Neural progenitor cell (in vitro differentiated cells): ENCODE measurements at regions not wholly inside any gene's neighbourhood (a gene's known extent, or its start where the extent isn't known, plus 50 kb on each side); places are given as distances from the start of the nearest gene placed in this dataset.

Experiments
- EZH2 ChIP-seq: fragments of 200-600 bp; sonication (generic); IDR thresholded peaks from 2 replicates; pipeline ENCODE4 v1.6.1; 2017; ENCODE audit warnings: antibody characterized with exemption, mild to moderate bottlenecking, moderate library complexity
- EZH2phosphoT487 ChIP-seq: fragments of 200-600 bp; sonication (generic); IDR thresholded peaks from 2 replicates; pipeline ENCODE4 v1.6.1; 2017; ENCODE audit warnings: antibody characterized with exemption
- TF ChIP-seq, protein P1 (sequence below): fragments of 200-600 bp; sonication (generic); IDR thresholded peaks from 2 replicates; pipeline ENCODE4 v1.5.1; 2017; ENCODE audit warnings: antibody characterized with exemption, mild to moderate bottlenecking

DNA sequence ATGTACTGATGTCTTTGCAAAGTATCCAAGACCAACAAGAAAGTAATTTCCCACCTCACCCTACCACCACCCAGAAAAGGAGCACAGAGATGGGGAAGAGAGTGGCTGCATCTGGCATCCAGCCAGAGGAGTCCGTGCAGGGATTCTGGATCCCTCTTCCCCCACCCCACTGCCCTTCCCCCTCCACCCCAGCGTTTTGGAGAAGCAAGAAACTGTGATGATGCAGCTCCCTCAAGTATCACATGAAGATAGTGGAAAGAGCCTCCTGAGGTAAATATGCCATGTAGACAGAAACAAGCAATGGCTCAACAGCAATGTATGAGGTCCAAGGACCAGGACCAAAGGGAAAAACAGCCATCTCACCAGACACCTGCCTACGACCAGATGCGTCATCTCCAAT lies 153.8 kb downstream of the DEPDC1B start:
- TF ChIP-seq, protein P1, sequence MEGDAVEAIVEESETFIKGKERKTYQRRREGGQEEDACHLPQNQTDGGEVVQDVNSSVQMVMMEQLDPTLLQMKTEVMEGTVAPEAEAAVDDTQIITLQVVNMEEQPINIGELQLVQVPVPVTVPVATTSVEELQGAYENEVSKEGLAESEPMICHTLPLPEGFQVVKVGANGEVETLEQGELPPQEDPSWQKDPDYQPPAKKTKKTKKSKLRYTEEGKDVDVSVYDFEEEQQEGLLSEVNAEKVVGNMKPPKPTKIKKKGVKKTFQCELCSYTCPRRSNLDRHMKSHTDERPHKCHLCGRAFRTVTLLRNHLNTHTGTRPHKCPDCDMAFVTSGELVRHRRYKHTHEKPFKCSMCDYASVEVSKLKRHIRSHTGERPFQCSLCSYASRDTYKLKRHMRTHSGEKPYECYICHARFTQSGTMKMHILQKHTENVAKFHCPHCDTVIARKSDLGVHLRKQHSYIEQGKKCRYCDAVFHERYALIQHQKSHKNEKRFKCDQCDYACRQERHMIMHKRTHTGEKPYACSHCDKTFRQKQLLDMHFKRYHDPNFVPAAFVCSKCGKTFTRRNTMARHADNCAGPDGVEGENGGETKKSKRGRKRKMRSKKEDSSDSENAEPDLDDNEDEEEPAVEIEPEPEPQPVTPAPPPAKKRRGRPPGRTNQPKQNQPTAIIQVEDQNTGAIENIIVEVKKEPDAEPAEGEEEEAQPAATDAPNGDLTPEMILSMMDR = no peak
- TF ChIP-seq EZH2phosphoT487 = no peak
- no peak for TF ChIP-seq EZH2
